SHP77 treated with DMSO at 0.1 percent for 48 hours (cell line): ENCODE measurements at regions not wholly inside any gene's neighbourhood (a gene's known extent, or its start where the extent isn't known, plus 50 kb on each side); places are given as distances from the start of the nearest gene placed in this dataset.
"Not testable (repeated sequence)": the region's sequence is repeated elsewhere in the genome, so short reads cannot be mapped to it uniquely, and the experiment has no call there.

ENCODE experiments used
- DNase-seq: peaks from one replicate; lab custom pipeline; 2025; lab: John Stamatoyannopoulos, UW

- DNase-seq = no peak
Observed at GRCh38 chr13:80499536-80500290, 158.8 kb upstream of the SPRY2 start.

- no peak for DNase-seq
Observed at GRCh38 chr13:80498433-80498832, 157.5 kb upstream of the SPRY2 start.

- DNase-seq = no peak
Observed at GRCh38 chr13:80497978-80498377, 157.1 kb upstream of the SPRY2 start.

GRCh38 chr13:80497439-80497838, 156.5 kb upstream of the SPRY2 start:
- no peak for DNase-seq

GRCh38 chr13:80496721-80497397, 155.9 kb upstream of the SPRY2 start:
- DNase-seq = no peak

- not testable (repeated sequence) for DNase-seq
Observed at GRCh38 chr13:80490491-80490943, 149.6 kb upstream of the SPRY2 start.

GRCh38 chr13:80486402-80486801, 145.5 kb upstream of the SPRY2 start:
- no peak for DNase-seq

GRCh38 chr13:80483157-80483556, 142.2 kb upstream of the SPRY2 start:
- DNase-seq = no peak

- no peak for DNase-seq
Observed at GRCh38 chr13:80481588-80481987, 140.7 kb upstream of the SPRY2 start.

- no peak for DNase-seq
Observed at GRCh38 chr13:80477661-80478443, 136.9 kb upstream of the SPRY2 start.

- DNase-seq = no peak
Observed at GRCh38 chr13:80476953-80477352, 136.0 kb upstream of the SPRY2 start.

- DNase-seq = no peak
Observed at GRCh38 chr13:80475718-80476117, 134.8 kb upstream of the SPRY2 start.

- DNase-seq = peak; percentile 64
Observed at GRCh38 chr13:80473695-80474094, 132.8 kb upstream of the SPRY2 start.

GRCh38 chr13:80469853-80470381, 129.0 kb upstream of the SPRY2 start:
- DNase-seq = no peak

- no peak for DNase-seq
Observed at GRCh38 chr13:80469105-80469852, 128.4 kb upstream of the SPRY2 start.

- DNase-seq = no peak
Observed at GRCh38 chr13:80465321-80465720, 124.4 kb upstream of the SPRY2 start.

GRCh38 chr13:80463673-80464352, 122.9 kb upstream of the SPRY2 start:
- DNase-seq = no peak

- DNase-seq = no peak
Observed at GRCh38 chr13:80462567-80462966, 121.6 kb upstream of the SPRY2 start.

- no peak for DNase-seq
Observed at GRCh38 chr13:80462037-80462436, 121.1 kb upstream of the SPRY2 start.

- no peak for DNase-seq
Observed at GRCh38 chr13:80458543-80458942, 117.6 kb upstream of the SPRY2 start.

GRCh38 chr13:80454245-80454644, 113.3 kb upstream of the SPRY2 start:
- no peak for DNase-seq
